ENCODE measurements at regions not wholly inside any gene's neighbourhood (a gene's known extent, or its start where the extent isn't known, plus 50 kb on each side); places are given as distances from the start of the nearest gene placed in this dataset.
A peak's percentile ranks its signal among the peaks of the same experiment; 100 is the strongest.

GRCh38 chr2:144706647-144707046, 186.7 kb upstream of the ZEB2 start:
- Histone ChIP-seq H3K4me1 (peaks cover 86 to 100% (median 95%) of the 10 kb centered on the region in 10 experiments), H4K20me1 (no peaks in the 10 kb centered on the region), H3K4me3 (no peak overlapping the region; a peak in 1 of 20 replicates), H3K9me3 (replicated peaks in 1 of 11) (peaks cover 4 to 29% (median 15%) of the 10 kb centered on the region in 11 experiments; a peak in 15 of 22 replicates), H3K36me3 (peaks cover 0 to 3% (median 0%) of the 10 kb centered on the region in 11 experiments; a peak in 1 of 22 replicates), H3K27me3 (no peaks in the 10 kb centered on the region), H3K9ac (peak overlapping the region in 9 of 11 experiments; percentile 1 to 86 (median 83); a peak in 14 of 22 replicates), H3K27ac (peak overlapping the region; percentile 88 to 100 (median 98); a peak in 21 of 22 replicates), H3K4me2 (peak overlapping the region; percentile 33 to 84 (median 74); a peak in 19 of 22 replicates)
- TF ChIP-seq Cebpa-rat (IDR thresholded peaks at IDR 0.05), result no peak

GRCh38 chr2:144705328-144706245, 185.7 kb upstream of the ZEB2 start:
- H3K4me3 ChIP-seq, result no peak overlapping the region

GRCh38 chr2:144704709-144705095, 184.8 kb upstream of the ZEB2 start:
- H3K9ac ChIP-seq, result peak overlapping the region; percentile 69 to 86 (median 83)
- peaks cover 81 to 100% (median 89%) of the 10 kb centered on the region in 10 experiments for H3K4me1 ChIP-seq
- peak overlapping the region in 1 of 10 experiments; percentile 9; a peak in 1 of 20 replicates for H3K4me3 ChIP-seq
- no peaks in the 10 kb centered on the region for H3K27me3 ChIP-seq
- no peak for TF ChIP-seq Cebpa-rat (IDR thresholded peaks at IDR 0.05)
- H4K20me1 ChIP-seq, result no peaks in the 10 kb centered on the region
- H3K4me2 ChIP-seq, result peak overlapping the region; percentile 69 to 84 (median 74)
- H3K36me3 ChIP-seq, result peaks cover 0 to 4% (median 0%) of the 10 kb centered on the region in 11 experiments; a peak in 1 of 22 replicates
- peak overlapping the region; percentile 88 to 100 (median 98) for H3K27ac ChIP-seq
- H3K9me3 ChIP-seq (replicated peaks in 1 of 11), result peaks cover 4 to 30% (median 21%) of the 10 kb centered on the region in 11 experiments; a peak in 17 of 22 replicates

More at GRCh38 chr2:144705328-144706245, 185.7 kb upstream of the ZEB2 start:
- peak overlapping the region; percentile 69 to 84 (median 74) for H3K4me2 ChIP-seq
- H4K20me1 ChIP-seq, result no peaks in the 10 kb centered on the region
- peak overlapping the region; percentile 88 to 100 (median 98) for H3K27ac ChIP-seq
- TF ChIP-seq Cebpa-rat (IDR thresholded peaks at IDR 0.05), result no peak
- peaks cover 0 to 2% (median 0%) of the 10 kb centered on the region in 11 experiments; a peak in 1 of 22 replicates for H3K36me3 ChIP-seq
- peaks cover 4 to 23% (median 17%) of the 10 kb centered on the region in 11 experiments; a peak in 17 of 22 replicates for H3K9me3 ChIP-seq (replicated peaks in 1 of 11)
- peak overlapping the region; percentile 69 to 86 (median 83) for H3K9ac ChIP-seq
- peaks cover 88 to 100% (median 94%) of the 10 kb centered on the region in 10 experiments for H3K4me1 ChIP-seq
- no peaks in the 10 kb centered on the region for H3K27me3 ChIP-seq

- Histone ChIP-seq H4K20me1 (no peaks in the 10 kb centered on the region), H3K9me3 (replicated peaks in 1 of 11) (peaks cover 4 to 34% (median 21%) of the 10 kb centered on the region in 11 experiments; a peak in 17 of 22 replicates), H3K9ac (peak overlapping the region; percentile 69 to 86 (median 83)), H3K27ac (peak overlapping the region; percentile 88 to 100 (median 98)), H3K36me3 (peaks cover 0 to 4% (median 0%) of the 10 kb centered on the region in 11 experiments; a peak in 1 of 22 replicates), H3K4me2 (peak overlapping the region; percentile 69 to 84 (median 74)), H3K4me3 (no peak overlapping the region), H3K4me1 (peaks cover 75 to 99% (median 83%) of the 10 kb centered on the region in 10 experiments), H3K27me3 (no peaks in the 10 kb centered on the region)
- TF ChIP-seq Cebpa-rat (IDR thresholded peaks at IDR 0.05), result peak; percentile 97 to 100 (median 100)
These were observed 184.2 kb upstream of the ZEB2 start for GRCh38 chr2:144703852-144704708.

GRCh38 chr2:144702051-144702450, 182.1 kb upstream of the ZEB2 start:
- TF ChIP-seq Cebpa-rat (IDR thresholded peaks at IDR 0.05), result no peak
- Histone ChIP-seq H3K4me1 (peaks cover 55 to 93% (median 65%) of the 10 kb centered on the region in 10 experiments), H4K20me1 (no peaks in the 10 kb centered on the region)

GRCh38 chr2:144701259-144701658, 181.3 kb upstream of the ZEB2 start:
- no peaks in the 10 kb centered on the region for H3K27me3 ChIP-seq
- H4K20me1 ChIP-seq, result no peaks in the 10 kb centered on the region
- H3K9ac ChIP-seq, result peak overlapping the region in 9 of 11 experiments; percentile 69 to 86 (median 83); a peak in 17 of 22 replicates
- H3K9me3 ChIP-seq (replicated peaks in 1 of 11), result peaks cover 9 to 45% (median 31%) of the 10 kb centered on the region in 11 experiments
- H3K4me1 ChIP-seq, result peaks cover 47 to 85% (median 57%) of the 10 kb centered on the region in 10 experiments
- no peak; a peak in 1 of 22 replicates for TF ChIP-seq Cebpa-rat (IDR thresholded peaks at IDR 0.05)
- peak overlapping the region; percentile 43 to 84 (median 74); a peak in 18 of 22 replicates for H3K4me2 ChIP-seq
- H3K36me3 ChIP-seq, result peaks cover 0 to 4% (median 0%) of the 10 kb centered on the region in 11 experiments; a peak in 1 of 22 replicates
- peak overlapping the region; percentile 88 to 100 (median 98) for H3K27ac ChIP-seq
- H3K4me3 ChIP-seq, result no peak overlapping the region

More at GRCh38 chr2:144702051-144702450, 182.1 kb upstream of the ZEB2 start:
- Histone ChIP-seq H3K9ac (peak overlapping the region; percentile 34 to 86 (median 82); a peak in 21 of 22 replicates), H3K9me3 (replicated peaks in 1 of 11) (peaks cover 5 to 40% (median 27%) of the 10 kb centered on the region in 11 experiments), H3K4me3 (no peak overlapping the region; a peak in 1 of 20 replicates), H3K27ac (peak overlapping the region; percentile 88 to 100 (median 98)), H3K36me3 (peaks cover 0 to 4% (median 0%) of the 10 kb centered on the region in 11 experiments; a peak in 1 of 22 replicates), H3K27me3 (no peaks in the 10 kb centered on the region), H3K4me2 (peak overlapping the region; percentile 43 to 84 (median 74))

- Histone ChIP-seq H3K9ac (no peak overlapping the region), H3K36me3 (peaks cover 0 to 4% (median 0%) of the 10 kb centered on the region in 11 experiments; a peak in 1 of 22 replicates), H3K27me3 (no peaks in the 10 kb centered on the region), H3K27ac (peak overlapping the region in 7 of 11 experiments; percentile 1 to 46 (median 17); a peak in 8 of 22 replicates), H4K20me1 (no peaks in the 10 kb centered on the region), H3K4me2 (peak overlapping the region in 2 of 11 experiments; percentile 25 to 29; a peak in 3 of 22 replicates), H3K4me1 (peaks cover 21 to 78% (median 31%) of the 10 kb centered on the region in 10 experiments), H3K4me3 (no peak overlapping the region), H3K9me3 (replicated peaks in 1 of 11) (peaks cover 14 to 46% (median 35%) of the 10 kb centered on the region in 11 experiments)
- no peak for TF ChIP-seq Cebpa-rat (IDR thresholded peaks at IDR 0.05)
These were observed 178.2 kb upstream of the ZEB2 start for GRCh38 chr2:144698156-144698555.

- Histone ChIP-seq H3K27ac (peak overlapping the region in 2 of 11 experiments; percentile 98; a peak in 3 of 22 replicates), H3K9ac (no peak overlapping the region), H3K4me1 (peaks cover 0 to 78% (median 6%) of the 10 kb centered on the region in 10 experiments; a peak in 14 of 20 replicates), H3K36me3 (peaks cover 0 to 3% (median 0%) of the 10 kb centered on the region in 11 experiments; a peak in 1 of 22 replicates), H3K4me2 (peak overlapping the region in 2 of 11 experiments; percentile 66 to 76; a peak in 3 of 22 replicates), H4K20me1 (no peaks in the 10 kb centered on the region), H3K27me3 (no peaks in the 10 kb centered on the region), H3K9me3 (replicated peaks in 1 of 11) (peaks cover 14 to 43% (median 35%) of the 10 kb centered on the region in 11 experiments), H3K4me3 (no peak overlapping the region)
- no peak for TF ChIP-seq Cebpa-rat (IDR thresholded peaks at IDR 0.05)
These were observed 175.7 kb upstream of the ZEB2 start for GRCh38 chr2:144695657-144696056.
